Trophoblast cell (in vitro differentiated cells and primary cell): ENCODE measurements at regions not wholly inside any gene's neighbourhood (a gene's known extent, or its start where the extent isn't known, plus 50 kb on each side); places are given as distances from the start of the nearest gene placed in this dataset.

Source experiments
- DNase-seq, 2 donors: peaks; one replicate each; pipeline ENCODE4 v3.0.0-alpha.2; 2016
- H2AFZ ChIP-seq: 2 replicates; pipeline ENCODE4 v1.6.1; 2013; ENCODE audit warnings: low read length, moderate library complexity, mild to moderate bottlenecking; ENCODE audit not compliant: insufficient read depth, poor library complexity
- H2AK5ac ChIP-seq: 2 replicates; pipeline ENCODE4 v1.6.1; 2013; ENCODE audit warnings: mild to moderate bottlenecking, low read length
- H2BK120ac ChIP-seq: 2 replicates; pipeline ENCODE4 v1.6.1; 2013; ENCODE audit warnings: low read length, mild to moderate bottlenecking, moderate library complexity; ENCODE audit not compliant: insufficient read depth, poor library complexity
- H2BK12ac ChIP-seq: 2 replicates; pipeline ENCODE4 v1.6.1; 2013; ENCODE audit warnings: mild to moderate bottlenecking, low read length, moderate library complexity
- H2BK5ac ChIP-seq: 2 replicates; pipeline ENCODE4 v1.6.1; 2013; ENCODE audit warnings: low read length, low read depth, moderate library complexity, mild to moderate bottlenecking; ENCODE audit not compliant: poor library complexity
- H3K14ac ChIP-seq: 2 replicates; pipeline ENCODE4 v1.6.1; 2013; ENCODE audit warnings: mild to moderate bottlenecking, low read length
- H3K18ac ChIP-seq: 2 replicates; pipeline ENCODE4 v1.6.1; 2013; ENCODE audit warnings: mild to moderate bottlenecking, low read length
- H3K23ac ChIP-seq: 2 replicates; pipeline ENCODE4 v1.6.1; 2013; ENCODE audit warnings: low read length
- H3K27ac ChIP-seq: 2 replicates; pipeline ENCODE4 v1.5.1; 2013; ENCODE audit warnings: low read depth, mild to moderate bottlenecking, inconsistent platforms, low read length, moderate library complexity
- H3K27me3 ChIP-seq: 2 replicates; pipeline ENCODE4 v1.6.1; 2013; ENCODE audit warnings: inconsistent platforms, mild to moderate bottlenecking, low read length, moderate library complexity; ENCODE audit not compliant: insufficient read depth
- H3K36me3 ChIP-seq, 2 experiments: 1 replicate in 1 of 2; 2 replicates in 1 of 2; pipeline ENCODE4 v1.6.1; 2013; ENCODE audit warnings: low read length in 2 of 2, mild to moderate bottlenecking in 2 of 2, moderate library complexity in 1 of 2; ENCODE audit not compliant: insufficient read depth in 2 of 2, control insufficient read depth in 1 of 2
- H3K4ac ChIP-seq: 2 replicates; pipeline ENCODE4 v1.6.1; 2013; ENCODE audit warnings: low read depth, mild to moderate bottlenecking, low read length, moderate library complexity
- H3K4me1 ChIP-seq, 2 experiments: 1 replicate in 1 of 2; 2 replicates in 1 of 2; pipeline ENCODE4 v1.6.1; 2013; ENCODE audit warnings: low read length in 2 of 2, mild to moderate bottlenecking in 2 of 2, moderate library complexity in 1 of 2; ENCODE audit not compliant: insufficient read depth in 2 of 2, control insufficient read depth in 1 of 2
- H3K4me2 ChIP-seq: 2 replicates; pipeline ENCODE4 v1.6.1; 2013; ENCODE audit warnings: inconsistent platforms, mild to moderate bottlenecking, low read length, moderate library complexity
- H3K4me3 ChIP-seq: 2 replicates; pipeline ENCODE4 v1.5.1; 2013; ENCODE audit warnings: mild to moderate bottlenecking, low read depth, low read length, inconsistent platforms
- H3K79me1 ChIP-seq: one replicate; pipeline ENCODE4 v1.6.1; 2013; ENCODE audit warnings: low read length
- H3K79me2 ChIP-seq: 2 replicates; pipeline ENCODE4 v1.6.1; 2013; ENCODE audit warnings: low read length, mild to moderate bottlenecking; ENCODE audit not compliant: control insufficient read depth, insufficient read depth, poor library complexity
- H3K9ac ChIP-seq: 2 replicates; pipeline ENCODE4 v1.6.1; 2013; ENCODE audit warnings: mild to moderate bottlenecking, low read length
- H3K9me3 ChIP-seq: 2 replicates; pipeline ENCODE4 v1.6.1; 2013; ENCODE audit warnings: low read depth, mild to moderate bottlenecking, control low read depth, inconsistent platforms, low read length; ENCODE audit not compliant: insufficient read depth
- H4K12ac ChIP-seq: 2 replicates; pipeline ENCODE4 v1.6.1; 2013; ENCODE audit warnings: low read depth, mild to moderate bottlenecking, low read length, moderate library complexity
- H4K8ac ChIP-seq: 2 replicates; pipeline ENCODE4 v1.6.1; 2013; ENCODE audit warnings: low read depth, mild to moderate bottlenecking, low read length, moderate library complexity
- H4K91ac ChIP-seq: one replicate; pipeline ENCODE4 v1.6.1; 2013; ENCODE audit warnings: low read depth, mild to moderate bottlenecking, low read length, moderate library complexity
- WGBS: extraction: QIAGEN DNeasy Blood & Tissue Kit; methylation state at CpG from one replicate; pipeline ENCODE4 v1.1.7; 2013; ENCODE audit warnings: missing lambda C conversion rate; ENCODE audit not compliant: insufficient read length, insufficient coverage; ENCODE audit errors: extremely low coverage; 5-methylcytosine and 5-hydroxymethylcytosine counted together

DNA sequence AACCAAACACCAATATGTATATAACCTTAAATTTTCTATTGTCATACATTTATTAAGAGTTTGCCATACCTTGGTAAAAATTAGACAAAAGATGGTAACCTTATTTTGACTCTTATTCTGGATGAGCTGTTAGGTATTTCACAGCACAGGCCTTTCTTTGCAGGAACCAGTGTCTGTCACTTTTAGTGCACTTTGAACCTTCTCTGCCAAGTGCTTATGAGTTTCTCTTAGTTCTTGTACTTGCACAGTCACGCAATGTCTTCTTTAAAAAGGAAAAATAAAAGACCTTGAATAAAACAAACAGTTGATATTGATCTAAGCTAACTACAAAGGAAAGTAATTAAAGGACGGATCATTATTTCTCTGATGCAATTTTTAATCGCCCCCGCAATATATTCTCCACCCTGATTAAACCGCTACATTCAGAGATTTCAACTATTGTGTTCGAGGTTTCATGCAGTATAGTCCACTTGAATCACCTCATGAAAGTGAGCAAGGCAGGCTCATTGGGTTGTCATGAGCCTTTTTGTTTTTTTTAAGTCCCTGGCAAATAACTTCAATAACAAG, 534.5 kb downstream of the KLF5 start:
- Histone ChIP-seq H3K4me3 (no peak overlapping the region), H3K27me3 (no peaks in the 10 kb centered on the region), H3K9ac (no peak overlapping the region), H3K79me2 (no peaks in the 10 kb centered on the region), H3K79me1 (no peaks in the 10 kb centered on the region), H3K36me3 (no peaks in the 10 kb centered on the region), H2BK5ac (no peak overlapping the region), H3K4me1 (no peaks in the 10 kb centered on the region), H2AK5ac (no peak overlapping the region), H3K18ac (no peak overlapping the region), H4K8ac (no peak overlapping the region), H2BK120ac (no peak overlapping the region), H3K4me2 (no peak overlapping the region), H4K91ac (no peak overlapping the region), H2AFZ (no peak overlapping the region), H3K23ac (no peak overlapping the region), H3K27ac (no peak overlapping the region), H3K4ac (no peak overlapping the region), H4K12ac (no peak overlapping the region), H3K14ac (no peak overlapping the region), H3K9me3 (no peaks in the 10 kb centered on the region), H2BK12ac (no peak overlapping the region)
- no CpG with 5 or more reads among the region's 6 CpGs for WGBS
- no peak for DNase-seq

DNA sequence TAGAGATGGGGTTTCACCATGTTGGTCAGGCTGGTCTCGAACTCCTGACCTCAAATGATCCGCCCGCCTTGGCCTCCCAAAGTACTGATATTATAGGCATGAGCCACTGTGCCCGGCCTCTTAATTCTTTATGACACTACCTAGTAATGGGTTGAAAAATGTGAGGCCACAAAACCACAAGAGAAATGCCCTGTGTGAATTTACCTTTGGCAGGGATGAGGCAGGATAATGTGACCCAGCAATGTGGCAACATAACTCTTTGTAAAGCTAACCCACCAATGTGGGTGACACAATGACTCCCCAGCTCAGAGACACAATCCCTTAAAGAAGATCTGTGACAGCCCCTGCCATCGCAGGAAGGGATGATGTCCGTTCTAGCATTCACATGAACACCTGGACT, 533.1 kb downstream of the KLF5 start:
- Histone ChIP-seq H3K18ac (no peak overlapping the region), H3K36me3 (no peaks in the 10 kb centered on the region), H4K8ac (no peak overlapping the region), H3K79me2 (no peaks in the 10 kb centered on the region), H2AK5ac (no peak overlapping the region), H3K79me1 (no peaks in the 10 kb centered on the region), H3K27me3 (no peaks in the 10 kb centered on the region), H3K9ac (no peak overlapping the region), H3K9me3 (no peaks in the 10 kb centered on the region), H4K91ac (no peak overlapping the region), H2BK120ac (no peak overlapping the region), H2BK12ac (no peak overlapping the region), H3K4me1 (no peaks in the 10 kb centered on the region), H3K23ac (no peak overlapping the region), H3K14ac (no peak overlapping the region), H3K4ac (no peak overlapping the region), H4K12ac (no peak overlapping the region), H3K4me2 (no peak overlapping the region), H3K4me3 (no peak overlapping the region), H2BK5ac (no peak overlapping the region), H3K27ac (no peak overlapping the region), H2AFZ (no peak overlapping the region)
- no CpG with 5 or more reads among the region's 6 CpGs for WGBS
- DNase-seq = no peak

DNA sequence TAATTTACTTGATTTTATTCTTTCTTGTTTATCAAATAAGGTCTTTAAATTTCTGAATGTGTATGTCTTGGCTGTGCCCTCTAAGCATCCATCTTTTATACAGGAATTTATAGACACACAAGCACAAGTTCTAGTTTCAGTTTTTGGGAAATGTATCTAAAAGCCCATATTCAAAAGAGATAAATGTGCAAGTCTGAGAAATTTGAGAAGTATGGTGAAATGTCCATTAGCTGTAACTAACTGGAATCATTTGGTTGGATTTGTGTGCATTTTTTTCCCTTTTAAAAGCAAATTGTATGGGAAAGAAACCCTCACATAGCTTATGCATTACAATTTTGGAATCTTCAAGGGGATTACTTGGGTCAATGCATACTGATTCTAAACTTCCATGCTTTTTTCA, 532.0 kb downstream of the KLF5 start:
- no peaks in the 10 kb centered on the region for H3K9me3 ChIP-seq
- no peak overlapping the region for H3K27ac ChIP-seq
- H3K4me2 ChIP-seq = no peak overlapping the region
- no peaks in the 10 kb centered on the region for H3K27me3 ChIP-seq
- no peak overlapping the region for H3K4me3 ChIP-seq
- no peak overlapping the region for H3K18ac ChIP-seq
- H3K9ac ChIP-seq = no peak overlapping the region
- H2AFZ ChIP-seq = no peak overlapping the region
- H2AK5ac ChIP-seq = no peak overlapping the region
- no peak overlapping the region for H3K14ac ChIP-seq
- H2BK120ac ChIP-seq = no peak overlapping the region
- no peak overlapping the region for H2BK5ac ChIP-seq
- no peak overlapping the region for H4K91ac ChIP-seq
- H3K4me1 ChIP-seq = no peaks in the 10 kb centered on the region
- no peaks in the 10 kb centered on the region for H3K79me2 ChIP-seq
- H3K23ac ChIP-seq = no peak overlapping the region
- H2BK12ac ChIP-seq = no peak overlapping the region
- no peak overlapping the region for H4K12ac ChIP-seq
- no peak for DNase-seq
- no peak overlapping the region for H4K8ac ChIP-seq
- H3K79me1 ChIP-seq = no peaks in the 10 kb centered on the region
- H3K4ac ChIP-seq = no peak overlapping the region
- H3K36me3 ChIP-seq = no peaks in the 10 kb centered on the region

DNA sequence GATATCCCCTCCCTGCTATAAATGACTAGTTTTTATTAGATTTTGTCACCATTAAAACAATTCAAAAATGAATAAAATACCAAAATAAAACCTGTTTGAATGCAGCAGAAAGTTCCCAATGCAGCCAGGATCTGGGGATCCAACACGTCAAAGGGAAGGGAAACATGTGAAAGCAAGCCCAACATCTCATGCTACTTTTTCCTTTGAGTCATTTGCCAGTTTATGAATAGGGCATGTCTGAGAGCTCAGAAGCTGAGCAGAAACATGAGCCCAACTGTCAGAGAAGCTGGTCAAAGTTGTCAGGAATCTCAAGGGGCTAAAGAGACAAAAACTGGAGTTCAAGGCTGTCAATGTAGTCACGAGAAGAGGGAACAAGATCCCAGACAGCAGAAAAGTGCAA, 526.4 kb downstream of the KLF5 start:
- H3K4me2 ChIP-seq = no peak overlapping the region
- H4K12ac ChIP-seq = no peak overlapping the region
- no CpG with 5 or more reads among the region's 2 CpGs for WGBS
- no peak overlapping the region for H2AK5ac ChIP-seq
- H2BK120ac ChIP-seq = no peak overlapping the region
- no peaks in the 10 kb centered on the region for H3K27me3 ChIP-seq
- H3K18ac ChIP-seq = no peak overlapping the region
- H3K36me3 ChIP-seq = no peaks in the 10 kb centered on the region
- no peak overlapping the region for H3K27ac ChIP-seq
- no peaks in the 10 kb centered on the region for H3K79me2 ChIP-seq
- H4K8ac ChIP-seq = no peak overlapping the region
- no peak overlapping the region for H2BK12ac ChIP-seq
- H3K9ac ChIP-seq = no peak overlapping the region
- no peak overlapping the region for H2AFZ ChIP-seq
- H3K4me1 ChIP-seq = no peaks in the 10 kb centered on the region
- H3K23ac ChIP-seq = no peak overlapping the region
- no peak for DNase-seq
- no peak overlapping the region for H4K91ac ChIP-seq
- H3K79me1 ChIP-seq = no peaks in the 10 kb centered on the region
- no peak overlapping the region for H3K4ac ChIP-seq
- H3K4me3 ChIP-seq = no peak overlapping the region
- no peak overlapping the region for H3K14ac ChIP-seq
- no peak overlapping the region for H2BK5ac ChIP-seq
- H3K9me3 ChIP-seq = no peaks in the 10 kb centered on the region
